Astrocyte (in vitro differentiated cells and primary cell): ENCODE measurements at regions not wholly inside any gene's neighbourhood (a gene's known extent, or its start where the extent isn't known, plus 50 kb on each side); places are given as distances from the start of the nearest gene placed in this dataset.

Experiments
- CTCF ChIP-seq: IDR thresholded peaks from 2 replicates; pipeline ENCODE4 v1.5.1; 2011; ENCODE audit warnings: low read depth, mild to moderate bottlenecking, inconsistent platforms, low read length, moderate library complexity; ENCODE audit not compliant: insufficient read depth
- EZH2 ChIP-seq: IDR thresholded peaks from 2 replicates; pipeline ENCODE4 v1.6.1; 2012; ENCODE audit warnings: mild to moderate bottlenecking, low read length, inconsistent platforms; ENCODE audit not compliant: insufficient read depth

GRCh38 chr21:29243188-29243587 lies 55.5 kb upstream of the BACH1 start:
- TF ChIP-seq EZH2 (no peak), CTCF (no peak)
